ENCODE measurements at regions not wholly inside any gene's neighbourhood (a gene's known extent, or its start where the extent isn't known, plus 50 kb on each side); places are given as distances from the start of the nearest gene placed in this dataset.

- no peak overlapping the region for H3K4me3 ChIP-seq (ENCODE audit: insufficient read length, low read depth)
- no peaks in the 10 kb centered on the region for H3K4me1 ChIP-seq (ENCODE audit: insufficient read depth, insufficient read length)
- TF ChIP-seq ZNF274 (IDR thresholded peaks at IDR 0.05; ENCODE audit: low read depth, low read length) (no peak), YY1 (IDR thresholded peaks at IDR 0.05; ENCODE audit: insufficient read depth, insufficient read length) (no peak), SUZ12 (IDR thresholded peaks at IDR 0.05; ENCODE audit: extremely low read depth, insufficient read depth, insufficient read length) (no peak)
- no peaks in the 10 kb centered on the region for H3K36me3 ChIP-seq (ENCODE audit: insufficient read depth, insufficient read length, low read length)
- no peak for DNase-seq (ENCODE audit: low read depth, low spot score)
- no peaks in the 10 kb centered on the region for H3K9me3 ChIP-seq (ENCODE audit: insufficient read depth, low read length)
- H3K9ac ChIP-seq (ENCODE audit: insufficient read length, low read depth) = no peak overlapping the region
- no peaks in the 10 kb centered on the region for H3K27me3 ChIP-seq (ENCODE audit: insufficient read depth, insufficient read length)
These were observed 910.7 kb upstream of the FANCL start for GRCh38 chr2:59151805-59152204.

GRCh38 chr2:59150217-59150849, 909.2 kb upstream of the FANCL start:
- TF ChIP-seq ZNF274 (IDR thresholded peaks at IDR 0.05; ENCODE audit: low read depth, low read length) (no peak), YY1 (IDR thresholded peaks at IDR 0.05; ENCODE audit: insufficient read depth, insufficient read length) (no peak), SUZ12 (IDR thresholded peaks at IDR 0.05; ENCODE audit: extremely low read depth, insufficient read depth, insufficient read length) (no peak)
- no peaks in the 10 kb centered on the region for H3K36me3 ChIP-seq (ENCODE audit: insufficient read depth, insufficient read length, low read length)
- no peak for DNase-seq (ENCODE audit: low read depth, low spot score)
- no peaks in the 10 kb centered on the region for H3K9me3 ChIP-seq (ENCODE audit: insufficient read depth, low read length)
- H3K4me1 ChIP-seq (ENCODE audit: insufficient read depth, insufficient read length) = no peaks in the 10 kb centered on the region
- H3K27me3 ChIP-seq (ENCODE audit: insufficient read depth, insufficient read length) = no peaks in the 10 kb centered on the region
- no peak overlapping the region for H3K4me3 ChIP-seq (ENCODE audit: insufficient read length, low read depth)
- H3K9ac ChIP-seq (ENCODE audit: insufficient read length, low read depth) = no peak overlapping the region

- TF ChIP-seq SUZ12 (IDR thresholded peaks at IDR 0.05; ENCODE audit: extremely low read depth, insufficient read depth, insufficient read length) (no peak), YY1 (IDR thresholded peaks at IDR 0.05; ENCODE audit: insufficient read depth, insufficient read length) (no peak), ZNF274 (IDR thresholded peaks at IDR 0.05; ENCODE audit: low read depth, low read length) (no peak)
These were observed 908.1 kb upstream of the FANCL start for GRCh38 chr2:59149271-59149670.

GRCh38 chr2:59112258-59112657, 871.1 kb upstream of the FANCL start:
- Histone ChIP-seq H3K4me3 (ENCODE audit: insufficient read length, low read depth) (no peak overlapping the region), H3K9ac (ENCODE audit: insufficient read length, low read depth) (no peak overlapping the region), H3K4me1 (ENCODE audit: insufficient read depth, insufficient read length) (no peaks in the 10 kb centered on the region), H3K9me3 (ENCODE audit: insufficient read depth, low read length) (no peaks in the 10 kb centered on the region), H3K36me3 (ENCODE audit: insufficient read depth, insufficient read length, low read length) (no peaks in the 10 kb centered on the region), H3K27me3 (ENCODE audit: insufficient read depth, insufficient read length) (no peaks in the 10 kb centered on the region)
- no peak for DNase-seq (ENCODE audit: low read depth, low spot score)
- TF ChIP-seq ZNF274 (IDR thresholded peaks at IDR 0.05; ENCODE audit: low read depth, low read length) (no peak), YY1 (IDR thresholded peaks at IDR 0.05; ENCODE audit: insufficient read depth, insufficient read length) (no peak), SUZ12 (IDR thresholded peaks at IDR 0.05; ENCODE audit: extremely low read depth, insufficient read depth, insufficient read length) (no peak)

More at GRCh38 chr2:59149271-59149670, 908.1 kb upstream of the FANCL start:
- no peaks in the 10 kb centered on the region for H3K27me3 ChIP-seq (ENCODE audit: insufficient read depth, insufficient read length)
- no peaks in the 10 kb centered on the region for H3K9me3 ChIP-seq (ENCODE audit: insufficient read depth, low read length)
- H3K36me3 ChIP-seq (ENCODE audit: insufficient read depth, insufficient read length, low read length) = no peaks in the 10 kb centered on the region
- no peak overlapping the region for H3K4me3 ChIP-seq (ENCODE audit: insufficient read length, low read depth)
- H3K4me1 ChIP-seq (ENCODE audit: insufficient read depth, insufficient read length) = no peaks in the 10 kb centered on the region
- DNase-seq (ENCODE audit: low read depth, low spot score) = no peak
- no peak overlapping the region for H3K9ac ChIP-seq (ENCODE audit: insufficient read length, low read depth)

GRCh38 chr2:59096973-59097372, 855.8 kb upstream of the FANCL start:
- DNase-seq (ENCODE audit: low read depth, low spot score) = no peak
- TF ChIP-seq ZNF274 (IDR thresholded peaks at IDR 0.05; ENCODE audit: low read depth, low read length) = no peak
- no peak for TF ChIP-seq SUZ12 (IDR thresholded peaks at IDR 0.05; ENCODE audit: extremely low read depth, insufficient read depth, insufficient read length)
- TF ChIP-seq YY1 (IDR thresholded peaks at IDR 0.05; ENCODE audit: insufficient read depth, insufficient read length) = no peak
- H3K27me3 ChIP-seq (ENCODE audit: insufficient read depth, insufficient read length) = no peaks in the 10 kb centered on the region
- H3K9me3 ChIP-seq (ENCODE audit: insufficient read depth, low read length) = peaks cover 18% of the 10 kb centered on the region; the same call in 1 of the 2 replicates
- no peak overlapping the region for H3K4me3 ChIP-seq (ENCODE audit: insufficient read length, low read depth)
- H3K36me3 ChIP-seq (ENCODE audit: insufficient read depth, insufficient read length, low read length) = no peaks in the 10 kb centered on the region
- H3K4me1 ChIP-seq (ENCODE audit: insufficient read depth, insufficient read length) = no peaks in the 10 kb centered on the region
- no peak overlapping the region for H3K9ac ChIP-seq (ENCODE audit: insufficient read length, low read depth)

- no peak for DNase-seq (ENCODE audit: low read depth, low spot score)
- no peak overlapping the region for H3K9ac ChIP-seq (ENCODE audit: insufficient read length, low read depth)
- H3K4me1 ChIP-seq (ENCODE audit: insufficient read depth, insufficient read length) = no peaks in the 10 kb centered on the region
- no peaks in the 10 kb centered on the region for H3K27me3 ChIP-seq (ENCODE audit: insufficient read depth, insufficient read length)
- no peak overlapping the region for H3K4me3 ChIP-seq (ENCODE audit: insufficient read length, low read depth)
- H3K9me3 ChIP-seq (ENCODE audit: insufficient read depth, low read length) = peaks cover 13% of the 10 kb centered on the region; the same call in 1 of the 2 replicates
- no peaks in the 10 kb centered on the region for H3K36me3 ChIP-seq (ENCODE audit: insufficient read depth, insufficient read length, low read length)
- TF ChIP-seq YY1 (IDR thresholded peaks at IDR 0.05; ENCODE audit: insufficient read depth, insufficient read length) = no peak
These were observed 852.4 kb upstream of the FANCL start for GRCh38 chr2:59093571-59093970.

- Histone ChIP-seq H3K9me3 (ENCODE audit: insufficient read depth, low read length) (no peaks in the 10 kb centered on the region), H3K4me3 (ENCODE audit: insufficient read length, low read depth) (no peak overlapping the region), H3K36me3 (ENCODE audit: insufficient read depth, insufficient read length, low read length) (no peaks in the 10 kb centered on the region), H3K4me1 (ENCODE audit: insufficient read depth, insufficient read length) (no peaks in the 10 kb centered on the region), H3K27me3 (ENCODE audit: insufficient read depth, insufficient read length) (no peaks in the 10 kb centered on the region), H3K9ac (ENCODE audit: insufficient read length, low read depth) (no peak overlapping the region)
- DNase-seq (ENCODE audit: low read depth, low spot score) = no peak
- TF ChIP-seq SUZ12 (IDR thresholded peaks at IDR 0.05; ENCODE audit: extremely low read depth, insufficient read depth, insufficient read length) = no peak
- TF ChIP-seq ZNF274 (IDR thresholded peaks at IDR 0.05; ENCODE audit: low read depth, low read length) = no peak
- no peak for TF ChIP-seq YY1 (IDR thresholded peaks at IDR 0.05; ENCODE audit: insufficient read depth, insufficient read length)
These were observed 843.2 kb upstream of the FANCL start for GRCh38 chr2:59084326-59084725.
